GDM1 (cell line): ENCODE measurements at regions not wholly inside any gene's neighbourhood (a gene's known extent, or its start where the extent isn't known, plus 50 kb on each side); places are given as distances from the start of the nearest gene placed in this dataset.

Experiments used
- DNase-seq: peaks from one replicate; lab custom pipeline; 2025; lab: John Stamatoyannopoulos, UW

GRCh38 chr15:69576948-69577351 lies 124.3 kb downstream of the RPLP1 start:
- no peak for DNase-seq

DNA sequence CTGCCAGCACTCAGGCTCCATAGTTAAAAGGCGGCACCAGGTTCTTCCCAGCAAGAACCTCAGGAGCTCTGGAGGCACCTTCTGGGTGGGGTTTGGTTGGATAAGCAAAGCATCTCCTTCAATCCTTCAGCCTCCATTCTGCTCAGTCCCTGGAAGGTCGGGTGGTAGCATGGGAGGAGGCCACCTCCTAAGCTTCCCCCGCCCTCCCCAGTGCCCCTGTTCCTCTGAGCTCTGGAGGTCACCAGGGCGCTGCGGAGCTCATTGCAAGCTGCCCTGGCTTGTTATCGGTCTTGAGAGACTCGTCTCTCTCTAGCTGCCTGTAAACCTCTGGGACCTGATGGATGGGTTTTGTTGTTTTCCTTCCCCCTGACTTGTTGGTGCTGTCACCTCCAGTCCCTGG lies 124.8 kb downstream of the RPLP1 start:
- DNase-seq, result no peak

GRCh38 chr15:69578252-69578651 lies 125.6 kb downstream of the RPLP1 start:
- DNase-seq, result no peak

- DNase-seq, result no peak
These were observed 126.4 kb downstream of the RPLP1 start for GRCh38 chr15:69578787-69579583.

DNA sequence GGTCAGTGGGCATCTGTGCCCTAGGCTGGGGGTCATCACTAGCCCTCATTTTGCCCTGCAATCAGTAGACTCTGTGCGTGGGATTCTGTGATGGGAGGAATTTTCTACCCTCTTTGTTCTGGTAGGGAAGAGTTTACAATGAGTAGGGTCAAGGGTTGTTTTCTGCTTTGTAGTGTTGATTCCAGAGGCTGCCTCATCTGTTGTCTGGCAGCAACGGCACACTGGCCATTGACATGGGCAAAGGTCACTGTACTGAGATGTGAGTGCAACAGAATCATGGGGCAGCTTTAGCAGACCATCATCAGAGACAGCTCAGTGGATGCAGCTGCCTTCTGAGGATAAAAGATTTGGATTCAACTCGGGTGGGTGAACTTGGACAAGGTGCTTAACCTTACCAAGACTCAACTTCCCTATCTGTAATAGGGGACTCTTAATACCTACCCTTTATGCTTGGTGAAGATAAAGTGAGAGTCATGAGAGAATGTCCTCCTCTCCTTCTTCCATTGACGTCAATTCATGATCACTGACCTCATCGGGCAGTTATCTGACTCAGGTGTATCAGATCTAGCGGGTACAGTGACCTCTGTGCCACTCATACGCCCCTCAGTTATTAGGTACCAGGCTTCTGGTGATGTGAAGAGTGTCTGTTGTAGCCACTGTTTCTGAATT lies 127.5 kb downstream of the RPLP1 start:
- no peak for DNase-seq

DNA sequence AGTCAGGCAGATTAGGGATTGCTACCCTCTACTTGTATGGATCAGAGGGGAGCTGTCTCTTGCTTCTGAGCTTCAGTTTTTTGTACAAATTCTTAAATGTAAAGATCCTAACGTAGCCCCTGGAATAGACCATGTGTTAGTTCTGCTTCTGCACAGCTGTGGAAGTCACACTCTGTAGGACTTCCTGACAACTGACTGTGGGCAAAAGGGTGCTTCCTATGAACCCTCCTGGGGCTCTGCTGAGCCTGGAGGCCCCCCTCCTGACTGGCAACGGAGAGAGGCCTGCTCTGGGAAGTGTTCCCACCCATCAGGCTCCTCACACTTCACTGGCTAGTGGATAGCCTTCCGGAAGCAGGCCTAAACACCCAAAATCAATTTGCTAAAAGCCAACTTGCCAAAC lies 131.0 kb downstream of the RPLP1 start:
- DNase-seq, result peak; percentile 82

DNA sequence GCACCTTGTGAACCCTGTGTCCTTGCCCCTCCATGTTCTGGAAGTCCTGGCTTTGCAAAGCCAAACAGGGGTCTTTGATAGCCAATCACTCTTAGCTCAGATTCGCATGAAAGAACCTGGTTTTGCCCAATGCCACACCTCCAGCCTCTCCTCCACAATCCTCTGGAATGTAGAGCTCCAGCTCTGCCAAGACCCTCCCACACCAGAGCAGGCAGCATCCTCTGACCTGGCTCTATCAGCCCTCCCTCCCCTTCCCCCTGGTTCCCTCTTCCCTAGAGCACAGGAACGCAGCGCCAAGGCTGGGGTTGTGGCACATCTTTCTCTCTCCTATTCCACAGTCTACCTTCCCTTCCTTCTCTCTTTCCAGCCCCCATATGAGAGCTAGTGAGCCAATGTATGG lies 133.3 kb downstream of the RPLP1 start:
- DNase-seq, result no peak

DNA sequence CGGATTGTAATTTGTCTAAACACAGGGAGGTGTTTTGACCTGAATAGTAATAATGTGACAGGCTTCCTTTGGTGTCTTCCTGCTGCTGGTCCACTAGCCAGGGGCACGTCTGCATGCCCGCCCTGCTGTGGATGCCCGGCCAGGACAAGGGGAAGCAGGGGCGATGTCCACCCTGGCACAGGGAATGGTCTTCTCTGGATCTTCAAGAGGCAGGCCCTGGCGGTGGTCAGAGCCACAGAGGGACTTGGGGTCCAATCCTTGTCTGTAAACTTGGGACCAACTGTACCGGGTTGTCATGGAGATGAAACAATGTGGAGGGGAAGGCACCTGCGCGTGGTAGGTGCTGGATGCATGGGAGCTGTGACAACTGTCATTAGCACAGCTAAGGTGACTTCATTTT lies 134.1 kb downstream of the RPLP1 start:
- DNase-seq, result no peak

DNA sequence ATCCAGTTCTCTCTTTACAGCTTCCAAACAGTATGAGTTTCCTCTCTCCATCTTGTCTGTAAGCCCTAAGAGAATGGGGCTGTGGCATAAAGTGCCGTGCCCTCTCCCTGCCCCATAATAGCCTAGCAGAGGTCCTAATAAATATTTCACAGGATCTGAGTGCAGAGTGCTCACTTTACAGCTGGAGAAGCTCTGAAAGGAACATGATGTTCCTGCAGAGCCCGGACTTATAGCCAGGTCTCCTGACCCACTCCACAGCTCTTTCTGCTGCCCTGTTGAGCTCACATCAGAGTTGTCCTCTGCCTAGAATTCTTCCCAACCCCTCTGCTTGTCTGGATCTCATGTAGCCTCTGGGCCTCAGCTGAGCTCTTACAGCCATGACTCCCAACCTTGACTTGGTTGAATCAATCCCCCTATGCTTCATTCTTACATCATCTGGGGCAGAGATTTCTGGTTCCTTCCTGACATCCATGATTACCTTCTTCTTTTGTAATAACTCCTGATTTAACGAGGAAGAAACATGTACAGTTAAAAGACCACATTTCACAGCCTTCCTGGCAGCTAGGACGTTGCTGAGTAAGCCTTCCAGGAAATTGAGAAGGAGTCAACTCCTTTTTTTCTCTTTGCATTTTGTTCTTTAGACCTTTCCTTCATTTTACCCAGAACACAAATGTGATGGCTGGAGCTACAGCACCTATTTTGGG lies 135.3 kb downstream of the RPLP1 start:
- no peak for DNase-seq

GRCh38 chr15:69590201-69590710 lies 137.6 kb downstream of the RPLP1 start:
- no peak for DNase-seq

GRCh38 chr15:69590932-69591524 lies 138.4 kb downstream of the RPLP1 start:
- no peak for DNase-seq

DNA sequence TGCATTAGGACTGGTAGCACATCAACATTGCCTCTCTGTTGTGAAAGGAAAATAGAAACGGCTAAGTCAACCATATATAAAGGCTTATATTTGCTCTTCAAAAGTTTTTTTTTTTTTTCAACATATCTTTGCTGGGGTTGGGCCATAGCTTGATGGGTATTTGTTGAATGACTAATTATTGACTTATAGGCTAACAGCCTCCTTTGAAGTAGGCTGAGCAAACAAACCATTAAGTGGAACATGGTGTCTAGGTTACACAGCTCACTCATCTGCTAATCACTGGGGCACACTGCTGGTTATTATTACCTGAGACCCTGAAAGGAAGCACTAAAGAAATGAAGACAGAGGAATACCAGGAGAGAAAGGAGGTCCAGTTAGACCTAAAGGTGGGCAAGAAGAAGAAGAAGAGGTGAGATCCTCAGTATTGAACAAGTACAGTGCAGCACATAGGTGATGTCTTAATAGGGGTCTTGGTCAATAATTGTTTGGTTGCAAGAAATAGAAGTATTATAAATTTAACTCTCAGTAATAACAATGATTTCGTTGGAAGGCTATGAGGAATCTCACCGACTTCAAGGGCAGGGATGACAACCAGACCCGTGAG lies 139.4 kb downstream of the RPLP1 start:
- DNase-seq, result no peak

- no peak for DNase-seq
These were observed 140.3 kb downstream of the RPLP1 start for GRCh38 chr15:69592954-69593353.

GRCh38 chr15:69593488-69593887 lies 140.9 kb downstream of the RPLP1 start:
- no peak for DNase-seq

DNA sequence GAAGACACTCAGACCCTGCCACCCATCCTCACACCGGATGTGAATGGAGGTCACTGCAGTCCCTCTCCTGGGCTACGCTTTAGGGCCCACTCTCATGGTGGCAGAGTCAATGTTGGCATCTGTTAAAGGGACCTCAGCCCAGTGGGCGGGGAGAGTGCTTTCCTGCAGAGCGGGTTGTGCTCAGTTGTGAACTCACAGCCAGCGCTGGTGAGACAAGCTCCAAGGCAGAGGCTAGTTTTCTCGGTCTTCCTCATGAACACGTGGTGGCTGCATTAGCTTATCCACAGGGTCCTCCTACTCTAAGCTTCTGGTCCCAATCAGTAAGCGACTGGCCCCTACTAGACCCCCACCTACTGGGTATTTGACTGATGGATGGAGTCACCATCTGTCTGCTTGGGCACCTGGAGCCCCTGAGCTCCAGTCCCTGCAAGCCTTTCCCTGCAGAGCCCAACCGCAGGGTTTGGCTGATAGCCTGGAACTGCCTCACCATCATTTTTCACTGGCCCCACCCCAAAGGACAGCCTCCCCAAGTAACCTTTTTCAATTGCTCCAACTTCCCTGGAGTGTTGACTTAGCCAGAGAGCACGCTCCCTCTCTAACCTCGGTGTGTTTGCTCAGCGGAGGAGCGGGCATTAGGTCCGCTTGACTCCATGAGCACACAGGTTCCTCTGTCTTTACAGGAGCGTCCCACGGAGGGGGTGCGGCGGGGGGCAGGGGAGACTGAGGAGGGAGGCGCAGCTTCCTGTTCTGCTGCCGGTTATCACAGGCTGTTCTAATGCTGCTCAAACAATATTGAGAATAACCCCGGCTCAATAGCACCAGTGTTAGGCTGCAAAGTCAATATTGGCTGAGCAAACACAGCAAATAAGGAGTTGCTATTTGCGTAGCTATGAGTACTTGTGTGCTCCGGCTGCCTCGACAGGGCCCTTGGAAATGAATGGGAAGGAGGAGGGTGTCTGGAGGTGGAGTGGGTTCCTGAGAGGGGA lies 141.7 kb downstream of the RPLP1 start:
- DNase-seq, result no peak

DNA sequence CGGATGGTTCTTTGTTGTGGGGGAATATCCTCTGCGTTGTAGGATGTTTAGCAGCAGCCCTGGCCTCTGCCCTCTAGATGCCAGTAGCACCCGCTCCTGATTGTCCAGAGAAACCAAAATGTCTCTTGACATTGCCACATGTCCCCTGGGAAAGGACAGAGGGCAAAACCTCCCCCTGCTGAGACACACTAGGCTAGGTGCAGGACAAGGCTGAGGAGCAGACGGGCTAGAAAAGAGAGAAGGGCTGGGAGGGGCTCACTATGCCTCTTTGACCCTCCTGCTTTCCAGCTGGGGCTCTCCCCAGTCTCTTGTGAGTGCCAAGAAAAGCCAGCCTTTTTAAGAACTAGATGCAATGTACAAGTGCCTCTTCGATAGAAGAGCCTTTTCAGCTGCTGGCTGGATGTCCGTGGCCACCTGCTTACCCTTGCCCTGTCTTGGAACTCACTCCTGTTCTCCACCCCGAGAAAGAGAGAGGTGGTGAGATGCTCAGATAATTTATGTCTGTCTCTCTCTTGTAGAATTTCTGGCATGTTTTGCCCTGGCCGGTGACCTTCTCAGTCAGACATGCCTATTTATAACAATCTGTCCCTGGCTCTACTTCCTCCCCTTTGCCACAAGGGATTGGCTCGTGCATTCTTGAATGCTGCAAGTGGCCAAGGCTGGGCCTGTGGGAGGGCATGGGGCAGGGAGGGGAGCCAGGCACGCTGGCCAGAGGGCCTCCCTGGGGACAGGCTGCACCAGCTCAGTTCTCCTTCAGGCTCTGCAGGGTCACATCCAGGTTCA lies 142.6 kb downstream of the RPLP1 start:
- DNase-seq, result no peak

- no peak for DNase-seq
These were observed 144.5 kb downstream of the RPLP1 start for GRCh38 chr15:69597061-69597592.

GRCh38 chr15:69599271-69599670 lies 146.7 kb downstream of the RPLP1 start:
- DNase-seq, result no peak

DNA sequence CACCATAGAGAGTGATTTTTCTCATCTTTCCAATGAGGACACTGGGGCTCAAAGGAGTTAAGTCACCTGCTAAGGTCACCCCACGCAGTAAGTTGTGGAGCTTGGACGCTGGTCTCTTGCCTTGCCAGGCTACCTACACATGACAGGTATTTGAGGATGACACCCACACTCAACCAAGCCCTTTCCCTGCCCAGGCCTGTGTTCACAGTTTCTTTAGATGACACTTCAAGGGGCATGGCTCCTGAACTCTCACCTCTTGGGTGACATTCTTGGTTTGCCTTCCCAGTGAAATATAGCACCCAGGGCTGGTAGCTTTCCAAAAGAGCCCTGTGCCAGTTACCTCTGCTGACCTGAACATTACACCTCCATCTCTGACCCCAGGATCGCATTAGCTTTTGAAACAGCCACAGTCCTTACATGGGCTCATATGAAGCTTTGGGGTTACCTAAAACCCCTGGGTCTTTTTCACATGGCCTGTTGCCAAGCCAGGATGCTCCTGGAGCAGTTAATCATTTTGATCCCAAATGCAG lies 148.0 kb downstream of the RPLP1 start:
- DNase-seq, result no peak
